ENCODE measurements at regions not wholly inside any gene's neighbourhood (a gene's known extent, or its start where the extent isn't known, plus 50 kb on each side); places are given as distances from the start of the nearest gene placed in this dataset.
"Not testable (repeated sequence)": the region's sequence is repeated elsewhere in the genome, so short reads cannot be mapped to it uniquely, and the experiment has no call there.

DNA sequence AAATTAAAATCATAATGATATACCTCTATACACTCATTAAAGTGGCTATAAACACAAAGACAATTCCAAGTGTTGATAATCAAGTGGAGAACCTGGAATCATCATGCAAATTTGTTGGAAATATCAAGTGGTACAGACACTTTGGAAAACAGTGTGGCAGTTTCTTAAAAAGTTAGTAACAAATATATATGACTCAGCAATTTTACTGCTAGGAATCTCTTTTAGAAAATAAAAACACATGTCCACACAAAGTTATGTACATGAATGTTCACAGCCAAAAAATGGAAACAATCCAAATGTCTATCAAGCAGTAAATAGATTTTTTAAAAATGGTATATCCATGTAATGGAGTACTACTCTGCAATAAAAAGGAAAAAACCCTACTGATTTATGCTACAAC lies 375.6 kb downstream of the HLX start:
- no peak for DNase-seq (ENCODE audit: low read depth in 2 of 2)

DNA sequence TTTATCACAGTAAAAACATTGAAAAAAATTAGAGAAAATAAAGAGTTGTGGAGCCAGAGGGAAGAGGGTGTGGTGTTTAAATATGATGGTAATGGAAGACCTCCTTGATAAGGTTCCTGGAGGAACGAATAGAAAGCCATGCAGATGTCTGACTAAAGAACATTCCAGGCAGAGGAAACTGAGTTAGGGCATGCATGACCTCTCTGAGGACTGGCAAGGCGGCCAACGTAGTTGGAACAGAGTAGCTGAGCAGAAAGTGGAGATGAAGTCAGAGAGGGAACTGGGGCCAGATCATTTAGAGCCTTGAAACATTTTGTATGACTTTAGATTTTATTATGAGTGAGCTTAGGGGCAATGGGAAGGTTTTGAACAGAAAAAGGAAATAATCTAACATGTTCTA lies 377.5 kb downstream of the HLX start:
- DNase-seq (ENCODE audit: low read depth in 2 of 2): no peak

DNA sequence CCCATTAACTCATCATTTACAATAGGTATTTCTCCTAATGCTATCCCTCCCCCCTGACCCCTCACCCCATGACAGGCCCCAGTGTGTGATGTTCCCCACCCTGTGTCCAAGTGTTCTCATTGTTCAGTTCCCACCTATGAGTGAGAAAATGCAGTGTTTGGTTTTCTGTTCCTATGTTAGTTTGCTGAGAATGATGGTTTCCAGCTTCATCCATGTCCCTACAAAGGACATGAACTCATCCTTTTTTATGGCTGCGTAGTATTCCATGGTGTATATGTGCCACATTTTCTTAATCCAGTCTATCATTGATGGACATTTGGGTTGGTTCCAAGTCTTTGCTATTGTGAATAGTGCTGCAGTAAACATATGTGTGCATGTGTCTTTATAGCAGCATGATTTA lies 378.3 kb downstream of the HLX start:
- not testable (repeated sequence) for DNase-seq (ENCODE audit: low read depth in 2 of 2)

DNA sequence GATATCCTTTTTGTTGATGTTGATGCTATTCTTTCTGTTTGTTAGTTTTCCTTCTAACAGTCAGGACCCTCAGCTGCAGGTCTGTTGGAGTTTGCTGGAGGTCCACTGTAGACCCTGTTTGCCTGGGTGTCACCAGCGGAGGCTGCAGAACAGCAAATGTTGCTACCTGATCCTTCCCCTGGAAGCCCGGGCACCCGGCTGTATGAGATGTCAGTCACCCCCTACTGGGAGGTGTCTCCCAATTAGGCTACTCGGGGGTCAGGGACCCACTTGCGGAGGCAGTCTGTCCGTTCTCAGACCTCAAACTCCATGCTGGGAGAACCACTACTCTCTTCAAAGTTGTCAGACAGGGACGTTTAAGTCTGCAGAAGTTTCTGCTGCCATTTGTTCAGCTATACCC lies 383.4 kb downstream of the HLX start:
- not testable (repeated sequence) for DNase-seq (ENCODE audit: low read depth in 2 of 2)

DNA sequence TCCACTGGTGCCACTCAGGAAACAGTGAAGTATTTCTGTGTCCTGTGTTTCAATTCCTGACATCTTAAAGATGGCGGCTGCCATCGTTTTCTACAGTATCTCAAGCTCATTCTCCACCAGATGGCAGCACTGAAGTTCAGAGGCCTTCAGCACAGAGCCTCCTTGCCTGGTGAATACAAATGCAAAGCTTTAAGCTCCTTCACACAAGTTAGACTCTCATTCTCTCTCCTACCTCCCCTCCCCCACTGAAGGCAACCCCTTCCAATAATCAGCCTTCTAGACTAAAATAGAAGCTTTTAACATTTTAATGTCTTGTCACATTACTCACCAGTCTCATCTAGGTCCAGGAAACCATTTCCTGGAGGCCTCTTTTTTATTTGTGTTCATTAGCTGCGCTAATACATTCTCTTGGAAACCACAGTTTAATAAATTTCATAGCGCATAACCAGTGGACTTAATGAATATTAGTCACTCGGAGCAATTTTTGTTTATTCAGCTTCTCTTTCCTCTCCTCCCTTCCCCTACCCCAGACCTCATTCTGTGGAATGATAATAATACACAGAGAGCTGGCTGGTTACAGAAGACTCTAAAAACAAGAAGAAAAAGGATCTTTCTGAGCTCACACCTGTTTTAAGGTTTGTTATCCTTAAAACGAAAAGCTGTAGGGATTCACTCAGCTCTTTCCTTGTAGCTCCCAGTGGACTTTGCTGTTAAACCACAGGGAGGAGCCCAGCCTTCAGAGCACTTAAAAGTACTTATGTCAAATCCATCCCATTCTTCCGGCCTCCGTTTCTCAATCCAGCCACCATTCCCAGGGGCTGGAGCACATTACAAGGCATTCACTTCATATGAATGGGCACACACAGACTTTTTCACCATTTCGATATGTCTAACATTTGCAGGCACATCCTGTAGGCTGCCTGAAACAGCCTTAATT lies 384.9 kb downstream of the HLX start:
- DNase-seq (ENCODE audit: low read depth in 2 of 2): peak; percentile 71 to 75

DNA sequence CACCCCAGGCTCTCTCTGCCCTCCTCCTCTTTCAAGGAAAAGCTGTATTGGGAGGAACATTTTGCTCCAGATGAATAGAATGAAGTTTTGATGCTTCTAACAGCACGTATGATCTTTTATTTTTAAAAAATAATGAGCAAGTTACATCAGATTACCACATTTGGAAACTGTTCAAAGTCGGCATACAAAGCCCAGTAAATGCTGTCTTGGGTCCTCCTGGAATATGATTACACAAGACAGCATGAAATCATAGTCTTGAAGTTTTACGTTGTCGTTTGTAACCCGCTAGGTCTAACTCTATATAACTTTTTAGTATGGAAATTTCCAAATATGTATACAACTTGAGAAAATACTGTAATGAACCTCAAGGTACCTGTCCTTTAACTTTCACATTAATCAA lies 385.6 kb downstream of the HLX start:
- no peak for DNase-seq (ENCODE audit: low read depth in 2 of 2)

DNA sequence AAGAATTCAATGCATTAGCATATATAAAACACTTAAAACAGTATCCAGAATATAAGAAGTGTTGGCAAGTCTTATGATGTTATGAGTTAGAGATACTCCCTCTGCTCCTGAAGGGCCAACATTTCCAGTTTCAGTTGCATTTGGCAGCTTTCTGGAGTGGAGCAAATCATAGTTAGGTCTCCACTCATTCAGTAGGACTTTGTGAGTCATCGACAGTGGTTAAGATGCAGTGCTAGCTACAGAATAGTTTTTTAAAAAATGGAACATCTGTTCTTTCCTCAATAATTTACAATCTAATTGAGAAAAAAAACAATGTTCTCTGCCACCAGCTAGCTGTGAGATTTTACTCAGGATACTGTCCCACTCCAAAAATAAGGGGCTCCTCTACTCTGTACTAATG lies 389.1 kb downstream of the HLX start:
- DNase-seq (ENCODE audit: low read depth in 2 of 2): peak; percentile 76 to 80

DNA sequence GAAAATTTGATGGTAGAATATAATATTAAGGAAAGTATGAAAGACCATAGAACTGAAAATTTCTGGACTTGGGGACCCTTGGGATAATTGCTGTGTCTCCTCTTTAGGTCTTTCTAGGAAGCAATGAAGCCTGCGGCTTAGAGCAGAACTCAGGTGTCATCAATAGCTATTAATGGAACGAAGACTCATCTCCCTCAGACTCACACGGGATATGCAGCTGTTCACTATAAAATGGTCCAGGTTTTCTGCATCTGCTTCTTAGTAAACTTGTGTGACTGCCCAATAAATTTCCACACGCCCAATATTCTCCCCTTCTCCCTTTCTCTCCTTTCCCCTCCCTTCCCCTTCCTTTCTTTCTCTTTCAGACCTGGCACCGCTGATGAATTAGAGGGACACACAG lies 392.5 kb downstream of the HLX start:
- DNase-seq (ENCODE audit: low read depth in 2 of 2): no peak

DNA sequence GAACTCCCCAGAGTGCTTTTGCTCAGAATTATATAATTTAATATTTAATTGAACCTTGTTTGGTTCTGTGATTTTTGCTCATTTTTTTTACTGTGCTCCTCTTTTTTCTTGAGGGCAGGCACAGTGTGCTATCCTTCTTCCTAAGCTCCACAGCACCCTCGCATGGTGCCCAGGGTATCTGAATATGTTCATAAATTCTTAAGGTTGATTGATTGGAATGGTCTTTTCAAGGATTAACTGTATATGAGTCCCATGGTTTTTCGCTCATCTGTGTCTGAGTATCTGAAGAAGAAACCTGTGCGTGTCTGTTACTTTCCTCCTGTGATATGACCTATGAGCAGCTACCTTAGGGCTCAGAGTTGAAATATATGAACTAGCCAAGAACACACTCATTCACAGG lies 393.7 kb downstream of the HLX start:
- DNase-seq (ENCODE audit: low read depth in 2 of 2): no peak

DNA sequence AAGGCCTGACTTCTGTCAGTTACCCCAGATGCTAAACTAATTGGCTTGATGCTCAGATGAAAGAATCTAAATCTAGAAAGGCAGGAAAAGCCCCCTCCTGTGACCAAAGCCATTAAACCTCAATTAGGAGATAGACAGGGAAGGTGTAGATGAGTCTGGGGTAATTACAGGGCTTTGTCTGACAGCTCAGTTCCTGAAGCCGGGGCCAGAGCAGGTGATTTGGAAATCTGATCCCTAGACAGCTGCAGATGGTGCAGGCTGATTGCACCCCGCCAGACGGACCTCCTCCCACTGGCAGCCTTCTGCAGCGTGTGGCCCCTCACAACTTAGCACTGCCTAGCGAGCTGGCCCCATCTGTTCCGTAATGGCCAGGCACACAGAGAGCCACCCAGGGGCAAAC lies 395.1 kb downstream of the HLX start:
- DNase-seq (ENCODE audit: low read depth in 2 of 2): no peak

DNA sequence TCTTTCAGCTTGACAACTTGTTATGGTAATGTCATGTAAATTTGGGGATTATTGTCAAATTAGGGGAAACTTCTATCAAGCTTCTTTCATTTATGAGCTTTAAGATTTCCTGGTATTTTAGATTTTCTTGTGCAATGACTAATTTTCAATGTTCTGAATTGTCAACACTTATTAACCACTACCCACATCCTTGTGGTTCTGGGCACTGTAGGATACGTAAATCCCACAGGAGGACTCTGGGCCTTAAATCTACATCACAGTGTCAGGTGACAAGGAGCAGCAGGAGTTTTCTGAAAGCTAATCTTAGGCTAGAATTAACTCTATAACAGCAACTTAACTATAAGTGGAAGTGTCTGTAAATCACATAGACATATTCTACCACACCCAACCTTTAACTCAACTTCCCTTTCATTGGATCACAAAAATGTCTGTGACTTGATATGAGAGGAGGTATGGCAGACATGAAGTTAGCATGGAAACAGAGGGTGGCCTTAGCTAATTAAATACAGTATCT lies 397.7 kb downstream of the HLX start:
- DNase-seq (ENCODE audit: low read depth in 2 of 2): no peak

DNA sequence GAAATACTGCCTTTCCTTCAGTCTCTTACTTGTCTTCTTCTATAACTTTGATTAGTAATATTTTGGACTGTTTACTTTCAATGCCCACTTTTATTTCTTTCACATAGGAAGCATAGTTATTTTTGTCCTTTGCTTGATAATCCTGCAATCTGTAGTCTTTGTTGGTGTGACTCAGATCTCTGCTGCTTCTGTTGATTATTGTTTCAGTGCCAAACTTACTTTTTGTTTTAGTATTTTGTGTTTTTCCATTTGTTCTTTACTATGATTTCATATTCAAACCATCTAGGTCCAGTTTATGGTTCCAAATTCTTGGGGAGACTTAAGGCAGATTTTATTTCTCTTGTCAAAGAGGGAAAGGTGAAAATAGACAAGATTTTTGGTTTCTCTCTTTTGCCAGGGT lies 399.9 kb downstream of the HLX start:
- no peak for DNase-seq (ENCODE audit: low read depth in 2 of 2)

DNA sequence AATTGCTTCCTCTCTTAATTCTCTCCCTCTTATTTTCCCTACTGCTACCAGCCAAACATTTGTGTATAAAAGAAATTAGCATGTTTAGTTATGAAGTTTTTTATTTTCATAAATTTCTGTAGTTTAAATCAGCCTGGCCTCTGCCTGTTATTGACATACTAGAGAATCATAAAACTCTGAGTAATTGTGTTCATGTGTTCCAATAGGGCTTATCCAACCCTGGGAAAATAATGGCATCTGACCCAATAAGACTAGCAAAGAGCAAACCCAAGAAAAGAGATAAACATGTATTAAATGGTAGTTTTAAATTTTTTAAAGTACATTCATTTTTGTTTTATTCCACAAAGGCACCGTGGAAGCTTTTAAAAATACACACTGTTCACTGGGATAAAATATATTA lies 404.3 kb downstream of the HLX start:
- no peak for DNase-seq (ENCODE audit: low read depth in 2 of 2)

DNA sequence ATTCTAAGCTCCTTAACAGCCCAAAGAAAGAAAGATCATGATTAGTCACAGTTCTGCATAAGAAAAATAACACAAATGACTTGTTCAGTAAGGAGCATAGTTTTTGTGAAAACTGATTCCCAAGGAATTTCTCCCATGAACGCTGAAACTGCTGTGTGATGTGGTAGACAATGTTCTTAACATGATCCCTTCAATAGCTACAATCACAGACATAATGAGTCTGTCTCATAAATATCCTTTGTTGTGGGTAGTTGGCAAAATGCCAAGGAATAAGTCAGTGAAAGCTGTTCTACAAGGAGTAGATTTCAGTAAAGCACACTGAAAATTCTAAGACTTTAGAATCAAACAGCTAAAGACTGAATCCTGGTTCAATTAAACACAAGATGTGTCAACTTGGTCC lies 404.8 kb downstream of the HLX start:
- DNase-seq (ENCODE audit: low read depth in 2 of 2): peak; percentile 81 to 82

DNA sequence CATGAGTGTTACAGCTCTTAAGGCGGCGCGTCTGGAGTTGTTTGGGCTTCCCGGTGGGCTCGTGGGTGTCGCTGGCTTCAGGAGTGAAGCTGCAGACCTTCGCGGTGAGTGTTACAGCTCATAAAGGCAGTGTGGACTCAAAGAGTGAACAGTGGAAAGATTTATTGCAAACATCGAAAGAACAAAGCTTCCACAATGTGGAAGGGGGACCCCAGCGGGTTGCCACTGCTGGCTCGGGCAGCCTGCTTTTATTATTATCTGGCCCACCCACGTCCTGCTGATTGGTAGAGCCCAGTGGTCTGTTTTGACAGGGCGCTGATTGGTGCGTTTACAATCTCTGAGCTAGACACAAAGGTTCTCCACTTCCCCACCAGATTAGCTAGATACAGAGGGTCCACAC lies 405.7 kb downstream of the HLX start:
- not testable (repeated sequence) for DNase-seq (ENCODE audit: low read depth in 2 of 2)

DNA sequence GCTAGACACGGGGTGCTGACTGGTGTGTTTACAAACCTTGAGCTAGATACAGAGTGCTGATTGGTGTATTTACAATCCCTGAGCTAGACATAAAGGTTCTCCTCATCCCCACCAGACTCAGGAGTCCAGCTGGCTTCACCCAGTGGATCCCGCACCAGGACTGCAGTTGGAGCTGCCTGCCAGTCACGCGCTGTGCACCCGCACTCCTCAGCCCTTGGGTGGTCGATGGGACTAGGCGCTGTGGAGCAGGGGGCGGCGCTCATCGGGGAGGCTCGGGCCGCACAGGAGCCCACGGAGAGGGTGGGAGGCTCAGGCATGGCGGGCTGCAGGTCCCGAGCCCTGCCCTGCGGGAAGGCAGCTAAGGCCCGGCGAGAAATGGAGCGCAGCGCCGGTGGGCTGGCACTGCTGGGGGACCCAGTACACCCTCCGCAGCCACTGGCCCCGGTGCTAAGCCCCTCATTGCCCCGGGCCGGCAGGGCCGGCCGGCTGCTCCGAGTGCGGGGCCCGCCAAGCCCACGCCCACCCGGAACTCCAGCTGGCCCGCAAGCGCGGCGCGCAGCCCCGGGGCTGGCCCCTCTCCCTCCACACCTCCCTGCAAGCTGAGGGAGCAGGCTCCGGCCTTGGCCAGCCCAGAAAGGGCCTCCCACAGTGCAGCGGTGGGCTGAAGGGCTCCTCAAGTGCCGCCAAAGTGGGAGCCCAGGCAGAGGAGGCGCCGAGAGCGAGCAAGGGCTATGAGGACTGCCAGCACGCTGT lies 406.4 kb downstream of the HLX start:
- not testable (repeated sequence) for DNase-seq (ENCODE audit: low read depth in 2 of 2)

DNA sequence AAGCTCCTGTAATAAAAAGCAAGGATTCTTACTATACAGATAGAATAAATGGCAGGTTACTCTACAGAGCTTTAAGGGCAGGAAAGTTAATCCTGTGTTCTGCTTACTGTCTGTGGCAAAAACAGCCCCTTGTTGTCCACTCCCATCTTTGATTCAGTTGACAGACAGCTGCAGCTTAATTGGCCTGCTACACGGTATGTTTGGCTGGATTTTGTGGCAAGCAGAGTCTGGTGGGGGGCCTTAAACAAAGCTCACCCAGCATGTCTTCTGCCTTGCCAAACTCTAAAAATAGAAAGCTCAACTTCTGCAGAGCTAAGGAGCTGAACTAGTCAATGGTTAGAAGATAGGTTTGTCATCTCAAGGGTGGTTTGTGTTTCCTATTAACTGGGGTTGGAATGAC lies 407.2 kb downstream of the HLX start:
- DNase-seq (ENCODE audit: low read depth in 2 of 2): no peak

DNA sequence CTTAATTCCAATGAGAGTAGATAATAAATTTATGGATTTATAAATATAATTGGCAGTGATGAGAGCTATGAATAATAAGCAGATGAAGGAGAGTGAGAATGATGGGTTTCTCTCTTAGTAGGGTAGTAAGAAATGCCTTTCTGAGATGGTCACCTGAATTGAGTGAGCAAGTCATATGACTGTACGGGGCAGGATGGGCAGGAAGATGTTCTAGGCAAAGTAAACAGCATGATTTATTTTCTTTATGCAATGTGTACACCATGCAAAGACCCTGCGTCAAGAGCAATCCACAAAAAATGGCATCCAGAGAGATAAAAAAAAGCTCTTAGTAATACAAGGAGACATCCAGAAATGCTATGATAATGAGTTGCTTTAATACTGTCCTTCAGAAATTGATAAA lies 409.9 kb downstream of the HLX start:
- no peak for DNase-seq (ENCODE audit: low read depth in 2 of 2)

DNA sequence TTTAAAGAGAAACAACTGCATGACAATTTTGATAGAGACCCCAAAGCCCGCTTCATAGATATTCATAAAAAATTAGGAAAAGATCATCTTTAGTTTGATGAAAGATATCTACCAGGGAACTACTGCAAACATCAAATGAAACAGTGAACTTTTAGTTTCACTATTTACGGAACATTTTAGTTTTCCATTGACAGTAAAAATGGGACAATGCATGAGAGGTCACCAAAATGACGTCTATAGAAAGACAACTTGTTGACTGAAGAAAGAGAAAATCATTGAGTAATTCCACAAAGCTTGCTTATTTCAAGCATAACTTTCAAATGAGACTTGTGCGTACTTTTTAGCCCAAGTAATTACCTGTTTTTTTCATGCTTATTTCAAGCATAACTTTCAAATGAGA lies 411.4 kb downstream of the HLX start:
- DNase-seq (ENCODE audit: low read depth in 2 of 2): no peak

DNA sequence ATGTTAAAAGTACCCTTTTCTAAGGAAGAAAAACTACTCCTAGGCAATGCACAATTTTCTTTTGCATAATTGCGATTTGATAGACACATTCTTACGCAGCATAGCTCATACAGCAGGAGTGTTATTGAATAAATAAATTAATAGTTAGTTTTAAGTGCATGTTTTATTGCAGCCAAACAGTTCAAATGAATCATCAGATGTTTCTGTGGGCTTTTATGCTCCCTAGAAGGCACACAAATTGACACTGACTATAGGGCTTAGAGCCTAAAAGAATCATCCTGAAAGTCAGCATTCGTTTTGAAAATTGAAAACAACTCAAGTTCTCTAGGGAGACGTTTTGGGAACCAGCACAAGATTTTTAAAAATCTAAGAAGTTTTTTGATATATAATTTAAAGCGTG lies 411.9 kb downstream of the HLX start:
- DNase-seq (ENCODE audit: low read depth in 2 of 2): no peak

DNA sequence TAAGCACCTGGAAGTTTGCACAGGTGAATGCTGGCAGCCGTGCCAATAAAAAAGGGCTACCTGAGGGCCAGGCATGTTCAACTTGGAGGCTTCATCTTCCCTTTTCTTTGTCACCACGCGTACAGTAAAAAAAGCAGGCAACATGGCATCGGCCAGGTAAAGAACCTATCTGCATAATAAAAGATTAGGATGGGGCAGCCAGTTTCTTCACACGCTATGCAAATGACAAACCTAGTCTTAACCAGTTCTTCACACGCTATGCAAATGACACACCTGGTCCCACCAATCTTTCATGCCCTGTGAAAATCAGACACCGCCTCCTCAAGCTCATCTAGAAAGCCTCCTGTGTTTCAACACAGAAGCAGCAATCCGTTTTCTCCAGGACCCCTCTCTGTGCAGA lies 413.4 kb downstream of the HLX start:
- DNase-seq (ENCODE audit: low read depth in 2 of 2): no peak

DNA sequence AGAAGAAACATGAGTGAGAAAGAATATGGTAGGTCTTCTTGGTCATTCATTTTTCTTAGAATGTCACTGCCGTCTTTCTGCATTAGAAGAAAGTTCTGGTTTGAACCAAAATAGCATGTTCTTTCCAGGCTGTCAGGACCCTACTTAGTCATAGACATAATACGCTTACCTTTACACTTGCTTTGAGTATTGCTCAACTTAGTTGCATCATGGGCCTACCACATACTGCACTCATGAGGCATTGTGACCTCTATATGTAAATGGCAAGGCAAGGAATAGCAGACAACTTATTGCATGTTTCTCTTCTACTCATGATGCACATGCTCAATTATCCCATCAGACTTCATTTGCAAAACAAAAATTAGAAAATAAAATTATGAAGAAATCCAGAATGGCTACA lies 415.0 kb downstream of the HLX start:
- no peak for DNase-seq (ENCODE audit: low read depth in 2 of 2)

DNA sequence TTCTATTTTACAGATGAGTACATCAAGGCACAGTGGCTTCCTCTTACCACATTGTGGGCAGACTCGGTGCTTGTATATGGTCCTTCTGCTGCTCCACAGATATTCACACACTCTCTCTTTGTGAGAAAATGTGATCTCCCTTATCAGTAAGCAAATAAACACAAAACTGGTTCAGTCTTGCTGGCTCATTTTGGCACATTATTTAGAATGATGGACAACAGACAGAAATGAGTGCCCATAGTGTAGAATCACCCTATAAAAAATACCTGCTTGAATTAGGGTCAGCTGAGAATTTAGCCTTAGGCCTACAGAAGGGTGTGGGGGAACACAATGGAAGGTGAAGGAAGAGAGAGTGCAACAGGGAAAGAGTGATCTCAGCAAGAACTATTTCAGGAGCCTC lies 423.1 kb downstream of the HLX start:
- DNase-seq (ENCODE audit: low read depth in 2 of 2): no peak

Measured in fibroblast of skin of left biceps (primary cell).